HK-2 (cell line): ENCODE measurements at regions not wholly inside any gene's neighbourhood (a gene's known extent, or its start where the extent isn't known, plus 50 kb on each side); places are given as distances from the start of the nearest gene placed in this dataset.

Experiments
- DNase-seq: peaks from one replicate; pipeline ENCODE4 v3.0.0-alpha.2; 2018; ENCODE audit not compliant: unreplicated experiment

- no peak for DNase-seq
Observed at GRCh38 chr1:38291906-38292521, 245.4 kb upstream of the POU3F1 start.

DNA sequence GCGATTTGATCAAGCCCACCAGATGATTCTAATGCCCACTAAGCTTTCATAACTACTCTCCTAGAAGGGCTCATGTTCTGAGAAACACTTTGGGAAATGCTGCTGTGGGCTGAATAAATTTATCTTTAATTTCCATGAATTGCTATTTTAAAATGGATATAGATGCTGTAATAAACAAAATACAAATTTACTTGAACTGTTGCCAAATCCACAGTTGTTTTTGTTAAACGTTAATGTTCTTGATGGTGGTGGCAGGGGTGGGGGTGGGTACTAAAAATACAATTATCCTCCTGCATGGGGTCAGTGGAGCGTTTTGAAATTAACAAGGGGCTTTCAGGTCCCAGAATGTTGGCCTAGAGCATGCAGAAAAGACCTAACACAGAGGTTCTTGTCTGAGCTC, 244.7 kb upstream of the POU3F1 start:
- DNase-seq = no peak

DNA sequence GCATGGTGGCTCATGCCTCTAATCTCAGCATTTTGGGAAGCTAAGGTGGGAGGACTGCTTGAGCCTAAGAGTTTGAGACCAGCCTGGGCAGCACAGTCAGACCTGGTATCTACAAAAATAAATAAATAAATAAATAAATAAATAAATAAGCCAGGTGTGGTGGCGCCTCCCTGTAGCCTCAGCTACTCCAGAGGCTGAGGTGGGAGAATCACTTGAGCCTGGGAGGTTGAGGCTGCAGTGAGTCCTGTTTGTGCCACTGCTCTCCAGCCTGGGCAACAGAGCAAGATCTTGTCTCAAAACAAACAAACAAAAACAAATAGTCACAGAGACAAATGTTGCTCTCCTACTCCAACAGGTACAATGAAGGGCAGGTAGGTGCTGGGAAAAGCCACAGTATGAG, 242.4 kb upstream of the POU3F1 start:
- no peak for DNase-seq

DNA sequence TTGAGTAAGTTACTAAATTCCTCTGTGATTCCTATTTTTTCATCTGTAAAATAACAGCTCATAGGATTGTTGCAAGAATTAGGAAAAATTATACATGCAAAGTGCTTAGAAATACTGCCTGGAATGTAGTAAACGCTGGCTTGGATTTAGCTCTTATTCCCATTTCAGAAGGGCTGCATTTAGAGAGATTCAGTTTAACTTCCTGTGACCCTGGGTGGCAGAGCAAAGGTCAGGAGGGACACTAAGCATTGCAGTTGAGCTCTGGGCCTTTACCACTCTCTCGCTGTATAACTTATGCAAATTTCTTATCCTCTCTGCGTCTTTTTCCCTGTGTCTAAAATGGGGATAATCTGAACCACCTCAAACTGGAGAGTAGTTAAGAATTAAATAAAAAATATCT, 241.0 kb upstream of the POU3F1 start:
- DNase-seq = no peak

DNA sequence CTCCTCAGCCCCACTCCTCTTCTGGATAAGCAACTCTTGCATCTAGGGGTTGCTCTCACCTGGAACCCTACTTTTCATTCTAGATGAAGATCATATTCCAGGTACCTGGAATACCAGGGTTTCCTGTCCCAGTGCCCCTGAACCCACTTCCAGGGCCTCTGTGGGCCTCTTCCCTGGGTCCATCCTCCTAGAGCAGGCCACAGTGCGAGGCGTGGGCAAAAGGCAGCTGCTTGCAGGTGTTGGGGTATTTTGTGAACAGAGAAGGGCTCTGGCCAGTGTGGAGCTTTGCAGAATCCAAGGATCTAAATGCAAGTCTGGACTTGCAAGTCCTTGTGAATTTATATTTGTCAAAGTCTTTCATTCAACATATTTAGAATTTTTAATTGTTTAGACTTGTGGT, 240.4 kb upstream of the POU3F1 start:
- no peak for DNase-seq

DNA sequence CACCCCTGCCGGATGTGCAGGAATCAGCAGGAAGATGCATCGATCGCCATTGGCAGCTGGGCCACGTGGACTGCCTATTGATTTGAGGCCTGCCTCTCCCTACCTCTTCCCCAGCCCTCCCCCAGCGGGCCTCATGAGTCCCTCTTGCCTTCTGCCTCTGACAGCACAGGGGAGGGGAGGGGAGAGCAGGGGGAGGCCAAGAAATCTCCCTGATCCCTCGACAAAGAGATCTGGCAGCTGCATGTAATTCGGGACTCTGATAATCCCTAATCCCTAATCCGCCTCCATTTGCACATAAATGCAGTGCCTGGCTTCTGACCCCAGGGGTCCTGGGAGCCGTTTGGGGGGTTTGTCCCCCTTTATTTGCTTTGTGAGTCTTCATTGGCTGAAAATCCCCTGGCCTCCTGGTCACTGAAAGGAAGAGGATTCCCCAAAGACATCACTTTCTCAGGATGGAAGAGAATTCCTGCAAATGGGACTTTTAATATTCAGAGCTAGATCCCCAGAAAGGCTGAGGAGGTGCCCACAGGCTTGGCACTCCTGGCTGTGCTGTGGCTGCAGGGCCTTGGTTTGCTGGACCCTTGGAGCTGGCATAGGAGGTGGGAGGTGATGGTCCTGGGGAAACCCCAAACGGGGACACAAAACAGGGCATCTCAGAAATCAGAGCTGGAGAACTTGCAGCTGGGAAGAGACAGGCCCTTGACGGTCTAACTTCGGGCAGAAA, 239.4 kb upstream of the POU3F1 start:
- DNase-seq = no peak

DNA sequence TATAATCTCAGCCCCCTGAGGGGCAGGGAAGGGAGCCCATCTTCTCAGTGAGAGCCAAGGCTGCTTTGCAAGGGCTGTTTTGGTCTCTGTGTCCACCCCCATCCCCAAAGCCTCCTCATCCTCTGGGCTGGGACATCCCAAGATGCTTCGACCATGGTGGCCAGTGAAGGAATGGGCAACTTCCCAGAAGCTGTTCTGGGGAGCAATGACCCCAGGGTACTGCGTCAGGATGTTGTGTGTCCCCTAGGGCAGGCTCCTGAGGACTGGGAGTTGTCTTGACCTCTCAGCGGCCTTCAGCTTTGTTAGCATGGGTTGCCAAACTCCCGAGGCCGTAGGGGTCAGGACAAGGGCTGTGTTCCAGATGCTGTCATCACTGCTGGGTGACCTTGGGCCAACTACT, 238.4 kb upstream of the POU3F1 start:
- DNase-seq = no peak

DNA sequence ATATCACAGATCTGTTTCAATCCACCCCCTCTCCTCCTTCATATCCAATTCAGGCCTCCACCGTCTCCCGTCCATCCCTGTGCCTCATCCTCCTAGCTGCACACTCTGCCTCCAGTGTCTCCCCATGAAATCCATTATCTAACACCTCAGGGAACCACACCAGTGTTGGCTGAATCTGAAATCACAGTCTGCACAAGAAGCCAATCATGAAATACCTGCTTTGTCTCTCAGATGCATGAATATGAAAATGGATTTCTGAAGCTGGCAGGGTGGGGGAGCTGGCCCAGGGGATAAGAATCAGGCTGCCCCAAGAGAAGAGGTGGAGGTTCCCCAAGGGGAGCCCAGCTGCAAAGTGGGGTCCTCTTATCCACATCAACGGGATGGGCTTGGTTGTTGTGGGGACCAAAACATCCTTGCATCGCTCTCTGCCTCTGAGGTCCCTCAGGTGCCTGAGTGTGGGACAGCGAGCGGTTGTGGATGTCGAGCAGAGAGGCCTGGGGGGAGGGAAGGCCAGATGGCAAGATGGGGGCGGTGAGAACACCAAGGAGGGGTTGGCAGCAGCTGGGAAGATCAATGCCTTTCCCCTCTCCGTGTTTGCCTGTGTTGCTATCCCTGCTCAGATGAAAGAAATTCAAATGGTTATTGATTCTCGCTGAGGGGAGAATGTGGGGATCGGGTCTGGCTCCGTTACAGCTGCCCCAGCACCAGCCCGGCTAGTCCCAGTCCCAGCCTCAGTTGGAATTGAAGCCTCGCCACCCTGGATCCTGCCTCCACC, 237.3 kb upstream of the POU3F1 start:
- DNase-seq = no peak

GRCh38 chr1:38279148-38279547, 232.6 kb upstream of the POU3F1 start:
- DNase-seq = no peak

DNA sequence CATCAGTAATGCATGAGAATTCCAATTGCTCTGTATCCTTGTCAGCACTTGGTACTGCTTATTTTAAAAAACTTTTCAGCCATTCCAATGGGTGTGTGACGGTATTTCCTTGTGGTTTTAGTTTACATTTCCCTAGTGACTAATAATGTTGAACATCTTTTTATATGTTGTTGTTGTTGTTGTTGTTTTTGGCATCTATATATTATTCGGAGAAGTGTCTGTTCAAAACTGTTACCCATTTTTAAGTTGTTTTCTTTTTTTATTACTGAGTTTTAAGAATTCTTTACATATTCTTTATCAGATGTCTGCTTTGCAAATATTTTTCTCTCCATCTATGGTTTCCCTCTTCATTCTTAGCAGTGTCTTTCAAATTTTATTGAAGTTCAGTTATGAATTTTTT, 231.1 kb upstream of the POU3F1 start:
- no peak for DNase-seq

- no peak for DNase-seq
Observed at GRCh38 chr1:38275960-38276359, 229.4 kb upstream of the POU3F1 start.

GRCh38 chr1:38274974-38275373, 228.4 kb upstream of the POU3F1 start:
- DNase-seq = no peak

DNA sequence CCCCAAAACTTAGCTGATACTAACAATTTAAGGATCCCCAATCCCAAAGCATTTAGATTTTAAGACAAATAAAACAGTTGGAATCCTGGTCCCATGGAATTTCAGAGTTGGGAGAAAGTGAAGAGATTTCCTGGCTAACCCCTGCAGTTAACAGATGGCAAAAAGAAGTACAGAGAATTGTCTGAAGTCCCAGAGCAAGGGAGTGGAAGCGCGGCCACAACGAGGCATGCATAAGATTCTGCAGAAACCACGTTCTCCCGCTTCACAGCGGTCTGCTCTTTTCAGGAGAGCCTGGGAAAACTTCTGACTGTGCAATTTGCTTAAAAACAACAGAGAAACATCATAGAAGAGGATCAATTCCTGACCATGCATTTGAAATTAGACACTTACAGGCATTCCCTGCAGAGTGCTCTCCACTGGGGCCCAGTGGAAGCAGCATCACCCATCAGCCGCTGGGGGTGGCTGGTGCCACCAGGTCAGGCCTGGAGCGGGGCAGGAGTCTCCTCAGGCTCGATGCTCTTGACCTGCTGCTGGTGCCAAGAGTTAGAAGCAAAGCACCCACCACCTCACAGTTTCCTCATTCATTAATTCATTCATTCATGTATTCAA, 226.7 kb upstream of the POU3F1 start:
- no peak for DNase-seq

GRCh38 chr1:38272515-38272914, 225.9 kb upstream of the POU3F1 start:
- no peak for DNase-seq

DNA sequence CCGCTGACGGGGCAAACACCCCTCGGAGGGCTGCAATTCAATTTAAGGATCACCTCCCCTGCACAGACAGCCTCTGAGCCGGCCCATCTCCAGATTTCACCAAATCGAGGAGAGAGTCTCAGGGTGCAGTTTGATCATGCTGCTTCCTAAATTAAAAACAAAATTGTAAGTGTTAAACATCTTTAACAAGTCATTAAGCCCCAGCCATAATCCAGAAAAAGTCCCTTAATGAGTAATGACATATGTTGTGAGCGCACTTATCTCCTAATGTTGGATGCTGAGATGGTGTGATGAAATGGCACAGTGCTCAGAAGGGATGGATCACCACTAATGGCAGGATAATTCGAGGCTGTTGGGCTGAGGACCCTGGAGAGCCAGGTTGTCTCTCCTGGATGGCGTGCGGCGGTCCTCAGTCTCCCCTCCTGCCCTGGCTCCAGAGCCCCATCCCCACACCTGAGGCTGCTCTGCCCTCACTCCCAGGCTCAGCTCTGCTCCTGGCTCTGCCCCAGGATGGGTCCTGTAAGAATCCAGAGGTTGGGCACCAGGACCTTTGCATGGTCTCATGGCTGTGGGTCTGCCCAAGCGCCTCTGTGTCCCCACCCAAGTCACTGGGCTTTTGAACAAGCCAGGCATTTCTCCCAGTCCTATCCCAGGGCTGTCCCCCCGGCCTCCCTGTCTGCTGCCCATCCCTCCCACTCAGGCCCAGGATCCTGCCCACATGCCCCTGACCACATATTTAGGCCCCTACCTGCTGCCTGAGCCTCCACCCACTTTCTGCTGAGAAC, 224.4 kb upstream of the POU3F1 start:
- no peak for DNase-seq

- no peak for DNase-seq
Observed at GRCh38 chr1:38269923-38270848, 223.6 kb upstream of the POU3F1 start.

GRCh38 chr1:38268226-38268625, 221.6 kb upstream of the POU3F1 start:
- no peak for DNase-seq

DNA sequence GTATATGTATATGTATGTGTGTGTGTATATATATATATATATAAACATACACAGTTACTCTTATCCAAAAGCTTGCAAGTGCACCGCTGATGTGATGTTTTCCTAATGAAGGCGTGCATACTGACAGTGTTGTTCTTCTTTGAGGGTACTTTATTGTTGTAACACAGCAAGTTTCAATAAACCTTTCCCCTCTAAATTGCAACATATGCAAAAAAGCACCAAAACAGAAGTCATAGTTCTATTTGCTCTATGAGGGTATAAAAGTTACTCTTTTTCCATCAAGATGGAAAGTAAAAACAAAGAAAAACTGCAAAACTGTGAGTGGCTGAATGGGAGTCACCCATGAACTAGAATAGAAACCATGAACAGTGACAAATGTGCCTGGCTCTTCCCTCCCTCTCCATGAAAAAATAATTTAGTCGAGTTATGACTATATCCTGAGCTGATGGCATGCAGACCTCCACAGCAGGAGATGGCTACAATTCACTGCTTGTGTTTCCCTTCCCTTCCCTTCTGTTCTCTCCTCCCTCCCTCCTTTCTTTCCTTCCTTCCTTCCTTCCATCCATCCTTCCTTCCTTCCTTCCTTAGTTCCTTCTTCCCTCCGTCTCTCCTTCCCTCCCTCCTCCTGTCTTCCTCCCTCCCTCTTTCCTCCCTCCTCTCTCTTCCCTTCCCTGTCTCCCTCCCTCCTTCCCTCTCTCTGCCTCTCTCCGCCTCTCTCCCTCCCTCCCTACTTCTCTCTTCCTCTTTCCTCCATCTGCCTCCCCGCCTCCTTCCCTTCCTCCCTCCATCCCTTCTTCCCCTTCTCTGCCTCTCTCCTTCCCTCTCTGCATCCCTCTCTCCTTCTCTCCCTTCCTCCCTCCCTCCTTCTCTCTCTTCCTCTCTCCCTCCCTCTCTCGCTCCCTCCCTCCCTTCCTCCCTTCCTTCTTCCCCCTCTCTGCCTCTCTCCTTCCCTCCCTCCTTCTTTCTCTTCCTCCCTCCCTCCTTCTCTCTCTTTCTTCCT, 220.7 kb upstream of the POU3F1 start:
- no peak for DNase-seq

GRCh38 chr1:38266197-38266520, 219.6 kb upstream of the POU3F1 start:
- no peak for DNase-seq
